ENCODE measurements at regions not wholly inside any gene's neighbourhood (a gene's known extent, or its start where the extent isn't known, plus 50 kb on each side); places are given as distances from the start of the nearest gene placed in this dataset.

- no peak for DNase-seq
These were observed 498.6 kb upstream of the SLITRK1 start for GRCh38 chr13:84380866-84381265.

- no peak for DNase-seq
These were observed 494.8 kb upstream of the SLITRK1 start for GRCh38 chr13:84377106-84377505.

- no peak for DNase-seq
These were observed 484.2 kb upstream of the SLITRK1 start for GRCh38 chr13:84366506-84366905.

GRCh38 chr13:84362777-84363176, 480.5 kb upstream of the SLITRK1 start:
- peak in 1 of 56 donors; percentile 2 for DNase-seq

- DNase-seq: no peak
These were observed 478.5 kb upstream of the SLITRK1 start for GRCh38 chr13:84360822-84361221.

GRCh38 chr13:84358601-84359000, 476.3 kb upstream of the SLITRK1 start:
- DNase-seq: no peak

GRCh38 chr13:84352946-84353345, 470.7 kb upstream of the SLITRK1 start:
- DNase-seq: no peak

- DNase-seq: no peak
These were observed 457.2 kb upstream of the SLITRK1 start for GRCh38 chr13:84339456-84339855.

- no peak for DNase-seq
These were observed 450.1 kb upstream of the SLITRK1 start for GRCh38 chr13:84332346-84332745.

- no peak for DNase-seq
These were observed 433.3 kb upstream of the SLITRK1 start for GRCh38 chr13:84315527-84315926.

GRCh38 chr13:84303035-84303434, 420.8 kb upstream of the SLITRK1 start:
- DNase-seq: no peak

GRCh38 chr13:84297251-84297650, 415.0 kb upstream of the SLITRK1 start:
- no peak for DNase-seq

- DNase-seq: no peak
These were observed 414.1 kb upstream of the SLITRK1 start for GRCh38 chr13:84296401-84296800.

- no peak for DNase-seq
These were observed 412.3 kb upstream of the SLITRK1 start for GRCh38 chr13:84294576-84294975.

- DNase-seq: no peak
These were observed 408.1 kb upstream of the SLITRK1 start for GRCh38 chr13:84290386-84290785.

GRCh38 chr13:84279166-84279565, 396.9 kb upstream of the SLITRK1 start:
- DNase-seq: no peak

- DNase-seq: no peak
These were observed 390.7 kb upstream of the SLITRK1 start for GRCh38 chr13:84272877-84273562.

GRCh38 chr13:84265257-84265764, 383.0 kb upstream of the SLITRK1 start:
- no peak for DNase-seq

- DNase-seq: no peak
These were observed 381.2 kb upstream of the SLITRK1 start for GRCh38 chr13:84263354-84264069.

- DNase-seq: no peak
These were observed 373.0 kb upstream of the SLITRK1 start for GRCh38 chr13:84255226-84255797.

- DNase-seq: no peak
These were observed 367.2 kb upstream of the SLITRK1 start for GRCh38 chr13:84249463-84249862.

GRCh38 chr13:84243340-84243739, 361.1 kb upstream of the SLITRK1 start:
- no peak for DNase-seq

GRCh38 chr13:84239032-84239431, 356.8 kb upstream of the SLITRK1 start:
- DNase-seq: no peak

Data from nucleus accumbens (tissue), 56 donors.